NAMALWA (cell line): ENCODE measurements at regions not wholly inside any gene's neighbourhood (a gene's known extent, or its start where the extent isn't known, plus 50 kb on each side); places are given as distances from the start of the nearest gene placed in this dataset.

ENCODE experiments used
- DNase-seq: peaks from one replicate; pipeline ENCODE4 v3.0.0-alpha.2; 2015; ENCODE audit warnings: low spot score

DNA sequence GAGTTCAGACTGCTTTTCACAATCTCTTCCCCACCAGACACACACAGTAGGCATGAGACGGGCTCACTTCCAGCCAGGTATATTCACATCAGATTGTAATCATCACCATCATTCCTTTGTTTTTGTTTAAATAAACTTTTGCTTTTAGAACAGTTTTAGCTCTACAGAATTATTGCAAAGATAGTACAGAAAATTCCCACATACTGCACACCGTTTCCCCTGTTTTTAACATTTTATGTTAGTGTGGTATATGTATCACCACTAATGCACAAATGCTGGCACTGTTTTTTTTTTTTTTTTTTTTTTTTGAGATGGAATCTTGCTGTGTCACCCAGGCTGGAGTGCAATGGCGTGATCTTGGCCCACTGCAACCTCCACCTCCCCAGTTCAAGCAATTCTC lies 83.3 kb upstream of the ANO1 start:
- no peak for DNase-seq

DNA sequence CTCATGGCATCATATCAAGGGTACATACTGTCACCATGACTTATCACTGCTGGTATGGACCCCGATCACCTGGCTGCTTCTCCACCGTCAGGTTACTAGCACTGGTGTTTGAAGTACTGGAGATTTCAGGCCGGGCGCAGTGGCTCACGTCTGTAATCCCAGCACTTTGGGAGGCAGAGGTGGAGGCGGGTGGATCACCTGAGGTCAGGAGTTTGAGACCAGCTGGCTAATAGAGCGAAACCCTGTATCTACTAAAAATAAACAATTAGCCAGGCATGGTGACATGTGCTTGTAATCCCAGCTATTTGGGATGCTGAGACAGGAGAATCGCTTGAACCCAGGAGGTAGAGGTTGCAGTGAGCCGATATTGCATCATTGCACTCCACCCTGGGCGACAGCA lies 82.4 kb upstream of the ANO1 start:
- DNase-seq = no peak

DNA sequence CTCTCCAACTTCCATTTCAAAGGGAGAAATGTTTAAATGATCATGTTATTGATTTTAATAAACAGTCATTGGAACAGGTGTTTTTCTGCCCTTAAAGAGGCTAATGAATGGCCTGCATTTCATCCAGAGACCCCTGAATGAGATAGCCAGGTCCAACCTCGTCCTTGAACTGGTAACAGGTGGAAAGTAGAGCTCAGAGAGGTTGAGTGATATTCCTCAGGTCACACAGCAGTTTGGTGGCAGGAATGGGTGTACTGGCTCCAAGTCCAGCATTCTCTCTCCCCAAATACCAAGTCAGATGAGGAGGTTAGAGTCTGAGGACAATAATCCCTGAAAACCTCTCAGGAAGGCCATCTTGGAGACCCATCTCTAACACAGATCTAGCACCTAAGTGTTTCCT lies 81.7 kb upstream of the ANO1 start:
- DNase-seq = no peak

DNA sequence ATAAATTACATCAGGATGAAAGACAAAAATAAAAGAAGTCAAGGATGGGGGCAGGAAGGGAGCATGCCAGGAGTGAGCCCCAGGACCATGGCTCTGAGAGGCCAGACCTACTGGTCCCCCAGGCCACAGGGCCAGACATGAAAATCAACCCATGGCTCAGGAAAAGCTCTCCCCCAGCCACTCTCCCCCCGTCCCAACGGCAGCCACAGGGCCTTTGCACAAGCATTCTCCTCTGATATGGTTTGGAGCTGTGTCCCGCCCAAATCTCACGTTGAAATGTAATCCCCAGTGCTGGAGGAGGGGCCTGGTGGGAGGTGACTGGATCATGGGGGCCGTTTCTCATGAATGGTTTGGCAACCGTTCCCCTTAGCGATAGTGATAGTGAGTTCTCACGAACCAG lies 80.8 kb upstream of the ANO1 start:
- DNase-seq = no peak

DNA sequence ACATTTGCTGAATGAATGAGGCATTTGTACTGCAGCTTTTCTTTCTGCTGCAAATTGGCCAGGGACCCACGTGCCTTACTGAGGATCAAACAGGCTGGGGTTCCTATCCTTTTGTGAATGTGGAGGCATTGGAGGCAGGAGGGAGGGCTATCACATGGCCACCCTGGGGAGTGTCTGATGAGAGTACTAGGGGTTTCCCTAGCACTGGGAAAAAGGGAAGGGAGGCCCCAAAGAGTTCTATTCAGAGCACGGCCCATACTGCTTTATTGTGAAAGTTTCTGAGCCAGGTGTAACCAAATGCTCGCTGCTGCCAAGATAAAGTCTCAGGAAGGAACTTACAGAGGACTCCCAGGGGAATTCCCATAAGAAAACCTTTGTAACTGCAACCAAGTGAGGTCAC lies 78.4 kb upstream of the ANO1 start:
- no peak for DNase-seq

DNA sequence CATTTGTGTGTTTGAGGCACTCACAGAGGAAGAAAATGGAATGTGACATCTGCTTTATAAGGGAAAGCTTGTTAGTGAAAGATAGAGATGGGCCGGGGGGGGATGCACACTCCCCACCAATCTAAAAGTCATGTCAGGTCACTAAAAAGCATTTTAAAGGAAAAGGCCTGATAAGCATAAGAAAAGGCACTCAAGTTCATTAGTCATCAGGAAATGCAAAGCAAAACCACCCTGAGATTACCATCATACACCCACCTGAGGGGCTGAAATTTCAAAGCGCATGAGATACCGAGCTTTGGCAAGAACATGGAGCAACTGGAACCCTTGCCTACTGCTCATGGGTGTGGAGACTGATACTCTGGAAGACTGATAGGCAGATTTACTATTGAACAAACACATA lies 77.9 kb upstream of the ANO1 start:
- no peak for DNase-seq

DNA sequence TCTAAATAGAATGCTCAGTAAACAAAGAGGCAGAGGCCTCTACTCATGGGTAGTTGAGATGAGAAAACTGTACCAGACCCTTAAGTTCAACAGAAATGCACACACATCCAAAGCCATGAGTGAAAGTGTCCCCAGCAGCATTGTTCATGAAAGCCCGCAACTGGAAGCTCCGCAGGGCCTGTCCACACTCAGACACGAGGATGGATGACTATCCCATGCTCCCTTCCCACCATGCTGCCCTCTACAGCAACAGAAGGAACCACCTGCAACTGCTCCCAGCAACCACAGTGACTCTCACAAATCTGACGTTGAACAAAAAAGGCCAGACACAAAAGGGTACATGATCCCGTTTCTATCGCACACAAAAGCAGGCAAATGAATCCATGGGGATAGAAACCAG lies 76.9 kb upstream of the ANO1 start:
- DNase-seq = no peak

DNA sequence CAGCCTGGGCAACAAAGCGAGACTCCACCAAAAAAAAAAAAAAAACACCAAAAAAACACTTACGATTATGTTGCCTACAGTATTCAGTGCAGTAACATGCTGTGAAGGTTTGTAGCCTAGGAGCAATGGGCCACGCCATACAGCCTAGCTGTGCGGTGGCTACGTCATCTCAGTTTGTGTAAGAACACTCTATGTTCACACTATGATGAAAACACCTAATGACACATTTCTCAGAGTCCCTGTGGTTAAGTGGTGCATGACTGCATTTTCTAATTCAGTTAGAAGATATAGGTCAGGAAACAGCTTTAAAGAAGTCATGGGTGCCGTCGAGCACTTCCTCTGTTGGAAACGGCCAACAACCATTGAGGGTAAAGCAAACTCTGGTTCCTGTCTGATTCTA lies 75.7 kb upstream of the ANO1 start:
- no peak for DNase-seq

DNA sequence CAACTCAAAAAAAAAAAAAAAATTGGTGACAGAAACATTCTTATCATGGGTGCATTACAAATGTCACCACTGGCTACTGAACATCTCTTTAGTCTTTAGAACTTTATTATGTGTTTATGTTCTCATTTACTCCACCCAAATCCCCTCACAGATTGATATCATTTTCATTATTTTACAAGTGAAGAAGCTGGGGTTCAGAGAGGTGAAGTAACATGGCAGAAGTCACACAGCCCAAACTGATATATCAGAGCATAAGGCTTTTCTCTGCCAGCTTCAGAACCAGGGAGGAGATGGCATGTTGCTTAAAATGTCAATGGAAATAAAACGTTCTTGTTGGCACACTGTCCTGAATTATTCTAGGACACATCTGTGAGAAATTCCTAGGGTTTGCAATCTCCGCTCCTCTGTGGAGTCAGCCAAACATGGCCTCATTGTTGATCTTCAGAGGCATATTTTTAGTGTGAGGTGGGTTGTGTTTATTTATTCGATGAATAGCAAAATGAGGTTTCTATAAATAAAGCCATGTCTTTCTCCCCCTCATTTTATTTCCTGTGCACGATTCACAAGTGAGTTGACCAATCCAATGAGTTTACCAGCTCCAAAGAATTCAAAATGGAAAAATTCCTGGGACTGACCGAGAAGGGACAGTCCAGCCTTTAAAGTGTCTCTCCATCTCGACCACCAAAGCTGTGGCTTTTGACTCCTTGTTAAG lies 72.9 kb upstream of the ANO1 start:
- DNase-seq = no peak

DNA sequence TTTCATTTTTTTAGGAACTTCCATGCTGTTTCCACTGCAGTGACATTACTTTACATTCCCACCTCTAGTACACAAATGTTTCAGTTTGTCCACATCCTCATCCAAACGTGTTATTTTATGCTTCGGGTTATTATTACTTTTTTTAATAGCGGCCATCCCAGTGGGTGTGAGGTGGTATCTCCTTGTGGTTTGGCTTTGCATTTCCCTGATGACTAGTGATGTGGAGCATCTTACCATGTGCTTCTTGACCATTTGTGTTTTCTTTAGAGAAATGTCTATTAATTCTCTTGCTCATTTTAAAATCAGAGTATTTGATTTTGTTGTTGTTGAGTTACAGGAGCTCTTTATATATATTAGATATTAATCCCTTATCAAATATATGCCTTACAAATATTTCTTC lies 70.3 kb upstream of the ANO1 start:
- DNase-seq = no peak

DNA sequence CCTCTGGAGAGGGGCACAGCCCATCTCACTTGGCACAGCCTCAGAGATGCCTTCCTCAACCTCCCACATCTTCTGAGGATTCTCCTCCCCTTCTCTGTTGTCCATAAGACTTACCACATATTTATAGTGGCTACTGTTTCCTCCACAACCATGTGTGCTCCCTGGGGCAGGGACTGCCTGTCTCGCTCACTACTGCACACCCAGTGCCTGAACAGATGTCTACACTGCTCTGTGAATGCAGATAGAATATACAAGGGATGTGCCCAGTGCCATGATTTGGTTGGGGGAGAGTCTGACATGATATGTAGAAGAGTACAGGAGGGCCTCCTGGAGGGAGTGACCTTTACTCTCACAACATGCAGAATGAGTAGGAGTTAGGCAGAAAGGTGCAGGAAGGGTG lies 67.3 kb upstream of the ANO1 start:
- no peak for DNase-seq

DNA sequence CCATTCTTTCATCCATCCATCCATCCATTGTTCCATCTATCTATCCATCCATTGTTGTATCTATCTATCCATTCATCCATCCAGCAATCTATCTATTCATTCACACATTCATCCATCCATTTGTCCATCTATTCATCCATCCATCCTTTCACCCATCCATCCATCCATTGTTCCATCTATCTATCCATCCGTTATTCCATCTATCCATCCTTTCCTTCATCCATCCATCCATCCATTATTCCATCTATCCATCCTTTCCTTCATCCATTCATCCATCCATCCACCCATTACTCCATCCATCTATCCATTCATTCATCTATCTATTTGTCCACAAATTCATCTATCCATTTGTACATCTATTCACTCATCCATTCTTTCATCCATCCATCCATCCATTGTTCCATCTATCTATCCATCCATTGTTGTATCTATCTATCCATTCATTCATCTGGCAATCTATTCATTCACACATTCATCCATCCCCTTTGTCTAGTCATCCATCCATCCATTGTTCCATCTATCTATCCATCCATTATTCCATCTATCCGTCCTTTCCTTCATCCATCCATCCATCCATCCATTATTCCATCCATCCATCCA lies 65.9 kb upstream of the ANO1 start:
- DNase-seq = no peak

DNA sequence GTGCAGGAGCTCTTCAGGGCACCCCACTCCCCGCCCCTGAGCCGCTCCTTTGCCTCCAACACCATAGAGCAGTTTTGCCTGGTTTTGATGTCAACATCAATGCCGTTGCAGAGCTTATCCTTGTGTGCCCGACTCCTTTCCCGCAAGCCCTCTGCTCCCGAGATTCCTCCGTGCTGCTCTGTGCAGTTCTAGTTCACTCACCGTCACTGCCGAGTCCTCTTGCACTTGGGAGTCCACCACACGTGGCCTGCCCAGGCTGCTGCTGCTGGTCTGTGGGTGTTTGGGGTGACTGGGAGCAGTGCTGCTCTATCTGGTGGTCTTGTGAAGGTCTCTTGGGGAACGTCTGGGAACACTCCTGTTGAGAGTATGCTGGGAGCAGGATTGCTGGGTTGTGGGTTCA lies 63.8 kb upstream of the ANO1 start:
- DNase-seq = no peak

DNA sequence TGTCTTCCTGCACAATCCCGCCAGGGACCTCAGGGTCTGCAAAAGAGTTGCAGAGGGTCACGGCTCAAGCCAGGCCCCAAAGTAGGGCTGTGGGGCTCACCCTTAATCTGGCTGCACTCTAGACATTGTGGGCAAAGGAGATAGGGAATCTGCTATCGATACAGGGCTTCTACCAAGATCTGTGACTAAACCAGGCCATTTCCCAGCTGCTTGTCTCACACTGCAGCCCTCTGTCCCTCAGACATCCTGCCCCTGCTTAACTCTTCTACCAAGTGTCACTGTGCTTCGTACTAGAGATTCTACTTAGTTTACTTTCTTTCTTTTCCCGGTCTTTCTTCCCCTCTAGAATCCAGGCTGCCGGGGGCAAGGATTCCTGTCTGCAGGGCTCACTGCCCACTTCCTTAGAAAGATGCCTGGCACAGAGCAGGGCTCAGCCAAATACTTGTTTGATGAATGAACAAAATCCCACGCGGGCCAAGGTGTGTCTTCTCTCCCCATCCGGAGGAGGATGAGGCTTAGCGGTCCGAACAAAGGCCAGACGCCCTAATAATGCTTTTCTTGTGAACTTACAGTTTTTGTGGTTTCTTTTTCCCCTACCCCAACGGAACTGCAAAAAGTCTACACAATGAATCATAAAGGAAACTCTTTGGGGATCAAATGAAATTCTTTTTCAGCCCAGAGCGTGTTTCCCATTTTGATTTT lies 61.3 kb upstream of the ANO1 start:
- no peak for DNase-seq

DNA sequence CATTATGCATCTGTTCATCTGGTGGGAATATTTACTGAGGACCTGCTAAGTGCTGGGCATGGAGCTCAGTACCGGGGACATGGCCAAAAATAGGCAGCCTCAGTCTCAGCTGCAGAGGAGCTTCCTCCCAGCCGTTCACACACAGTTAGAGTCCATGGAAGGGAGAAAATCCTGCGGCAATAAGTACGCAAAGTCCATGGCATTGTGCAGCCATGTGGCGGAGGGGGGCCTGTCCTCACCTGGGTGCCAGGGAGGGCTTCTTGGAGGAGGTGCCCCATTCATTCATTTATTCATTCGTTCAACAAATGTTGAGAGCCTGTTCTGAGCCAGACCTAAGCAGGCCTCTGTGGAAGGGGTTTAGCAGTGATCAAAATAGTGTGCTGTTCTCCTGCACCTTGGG lies 59.3 kb upstream of the ANO1 start:
- DNase-seq = no peak

DNA sequence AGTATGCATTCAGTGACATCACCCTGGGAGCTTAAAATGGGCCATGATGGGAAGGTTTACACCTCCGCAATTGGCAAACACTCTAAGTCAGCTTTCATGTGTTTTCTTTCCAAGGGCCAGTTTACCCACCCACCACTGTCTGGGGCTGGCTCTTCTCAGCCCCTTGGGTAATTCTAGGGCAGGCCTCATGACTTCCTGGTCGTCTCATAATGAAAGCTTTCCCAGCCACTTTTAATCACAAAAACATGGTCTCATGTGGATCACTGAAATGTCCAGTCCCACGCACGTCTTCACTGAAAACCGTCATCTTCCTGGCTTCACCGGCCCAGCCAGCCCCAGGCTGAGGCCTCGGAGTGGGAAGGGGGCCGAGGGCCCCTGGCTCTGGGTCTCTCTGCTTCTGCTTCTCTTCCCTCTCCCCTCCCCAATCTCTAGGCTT lies 58.5 kb upstream of the ANO1 start:
- DNase-seq = no peak

DNA sequence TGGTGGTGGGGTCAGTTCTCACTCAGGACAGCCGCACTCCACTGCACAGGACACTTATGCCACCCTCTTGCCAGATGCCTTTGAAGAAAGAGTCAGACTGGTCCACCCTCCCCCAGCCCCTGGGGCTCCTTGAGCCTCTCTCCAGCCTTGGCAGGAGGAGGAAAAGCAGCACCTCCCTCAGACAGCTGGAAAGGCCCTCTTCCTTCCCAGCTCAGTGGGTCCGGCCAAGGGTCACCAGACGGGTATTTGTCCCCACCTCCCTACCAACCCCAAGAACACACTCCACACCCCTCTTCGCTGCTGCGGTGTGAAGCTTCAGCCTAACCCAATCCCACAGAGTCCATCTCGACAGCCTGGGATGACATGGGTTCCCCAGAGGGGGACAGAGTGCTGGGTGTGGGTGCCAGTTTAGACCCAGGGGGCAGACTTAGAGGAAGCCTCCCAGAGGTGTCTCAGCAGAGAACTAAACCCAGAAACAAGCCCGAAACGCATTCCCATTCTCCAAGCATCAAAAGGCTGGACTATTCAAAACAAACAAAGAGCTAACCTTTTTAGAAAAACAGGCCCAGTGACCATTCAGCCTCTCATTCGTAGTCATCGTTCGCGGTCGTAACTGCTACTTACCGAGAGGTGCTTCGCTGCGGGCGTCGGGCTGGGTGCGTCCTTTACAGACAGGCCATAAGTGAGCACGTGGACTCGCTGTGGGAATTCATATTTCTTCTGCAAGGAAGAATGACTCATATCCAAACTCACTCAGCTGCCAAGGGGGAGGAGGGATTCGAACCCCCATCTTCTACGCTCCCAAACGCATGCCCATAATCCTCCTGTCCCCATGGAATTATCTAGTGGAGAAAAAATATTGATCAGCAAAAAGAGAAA lies 57.5 kb upstream of the ANO1 start:
- no peak for DNase-seq

DNA sequence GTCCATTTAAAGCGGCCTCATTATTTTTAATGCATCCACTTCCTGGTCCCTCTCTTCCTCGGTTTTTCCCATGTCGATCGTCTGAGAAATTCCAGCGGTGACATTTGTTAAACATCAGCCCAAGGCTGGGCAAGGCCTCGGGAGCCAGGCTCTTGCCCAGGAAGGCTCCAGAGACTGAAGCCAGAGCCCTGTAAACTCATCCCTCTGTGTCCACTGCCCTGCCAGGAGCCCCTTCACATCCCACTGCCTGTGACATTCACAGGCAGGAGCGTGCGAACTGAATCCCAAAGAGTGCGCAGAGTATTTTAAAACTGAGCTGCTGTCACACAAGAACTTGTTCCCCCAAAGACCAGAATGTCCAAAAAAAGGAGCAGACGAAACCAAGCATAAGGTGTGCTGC lies 56.5 kb upstream of the ANO1 start:
- DNase-seq = no peak

DNA sequence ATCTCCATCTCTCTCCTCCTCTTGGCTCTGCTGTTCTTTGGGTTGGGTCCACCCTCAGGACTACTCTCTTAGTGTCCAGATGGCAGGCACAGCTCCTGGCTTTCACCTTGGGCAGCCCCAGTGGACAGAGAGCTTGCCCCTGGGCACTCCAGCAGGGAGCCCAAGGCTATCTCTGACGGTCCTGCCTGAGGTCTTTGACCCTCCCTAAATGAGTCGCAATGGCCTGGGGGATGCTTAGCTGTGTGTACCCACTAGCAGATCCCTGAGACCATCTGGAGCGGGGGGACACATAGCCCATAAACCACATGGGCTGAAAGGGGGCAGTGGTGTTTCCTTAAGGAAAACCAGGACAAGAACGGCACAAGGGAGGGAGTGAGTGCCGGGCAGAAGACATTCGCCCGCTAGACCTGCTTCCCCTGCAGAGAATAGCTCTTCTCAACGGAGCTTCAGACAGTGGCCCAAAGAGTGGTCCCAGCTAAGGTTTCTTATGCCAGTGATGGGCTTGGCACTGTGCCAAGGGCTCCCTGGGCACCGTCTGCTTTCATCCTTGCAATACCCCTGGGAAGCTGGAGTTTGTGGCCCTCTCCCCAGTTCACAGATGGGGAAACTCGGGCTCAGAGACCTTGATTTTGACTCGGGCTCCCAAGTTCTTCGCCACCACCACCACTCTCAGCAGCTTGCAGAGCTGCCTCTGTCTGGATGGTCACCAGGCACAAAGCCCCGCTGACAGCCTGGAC lies 53.9 kb upstream of the ANO1 start:
- DNase-seq = no peak

DNA sequence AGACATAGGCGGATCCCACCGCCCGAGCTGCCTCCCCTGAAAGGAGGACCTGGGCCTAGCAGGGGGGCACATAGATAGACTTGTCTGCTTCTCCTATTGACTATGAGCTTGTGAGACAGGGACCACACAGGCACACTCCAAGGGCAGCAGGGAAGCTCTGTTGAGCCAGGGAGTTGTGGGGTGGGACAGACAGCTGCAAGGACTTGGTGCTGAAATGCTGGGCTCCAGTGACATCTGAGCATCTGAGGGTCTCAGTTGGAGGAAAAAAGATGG lies 53.4 kb upstream of the ANO1 start:
- DNase-seq = no peak

DNA sequence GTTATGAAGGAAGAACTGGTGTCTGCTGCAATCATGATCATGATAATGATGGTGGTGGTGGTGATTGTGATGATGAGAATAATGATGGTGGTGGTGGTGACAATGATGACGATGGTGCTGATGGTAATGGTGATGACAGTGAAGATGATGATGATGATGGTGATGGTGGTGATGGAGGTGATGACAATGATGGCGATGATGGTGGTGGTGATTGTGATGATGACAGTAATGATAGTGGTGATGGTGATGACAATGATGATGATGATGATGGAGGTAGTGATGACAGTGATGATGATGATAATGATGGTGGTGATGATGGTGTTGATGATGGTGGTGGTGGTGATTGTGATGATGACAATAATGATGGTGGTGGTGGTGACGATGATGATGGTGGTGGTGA lies 52.8 kb upstream of the ANO1 start:
- DNase-seq = no peak

DNA sequence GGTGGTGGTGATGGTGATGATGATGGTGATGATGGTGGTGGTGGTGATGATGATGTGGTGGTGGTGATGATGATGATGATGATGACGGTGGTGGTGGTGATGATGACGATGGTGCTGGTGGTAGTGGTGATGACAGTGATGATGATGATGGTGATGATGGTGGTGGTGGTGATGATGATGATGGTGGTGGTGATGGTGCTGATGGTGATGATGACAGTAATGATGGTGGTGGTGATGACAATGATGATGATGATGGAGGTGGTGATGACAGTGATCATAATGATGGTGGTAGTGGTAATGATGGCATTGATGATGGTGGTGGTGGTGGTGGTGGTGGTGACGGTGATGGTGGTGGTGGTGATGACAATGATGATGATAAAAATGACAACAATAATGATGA lies 52.1 kb upstream of the ANO1 start:
- DNase-seq = no peak
